A673 (cell line): ENCODE measurements at regions not wholly inside any gene's neighbourhood (a gene's known extent, or its start where the extent isn't known, plus 50 kb on each side); places are given as distances from the start of the nearest gene placed in this dataset.

Experiments
- BruUV-seq: library from RNA; stranded (reverse); fragments of 400-500 nt; replicated peaks from 2 replicates; lab custom pipeline; 2021; lab: Mats Ljungman, UMichigan
- CTCF ChIA-PET: fragments of 300-600 bp; sonication (Branson Sonifier 250); formaldehyde crosslinking; loops from one replicate; lab custom pipeline; 2022; ENCODE audit warnings: antibody characterized with exemption; lab: Charles Lee
- POLR2A ChIA-PET: fragments of 300-600 bp; sonication (Branson Sonifier 250); formaldehyde crosslinking; loops from one replicate; lab custom pipeline; 2022; ENCODE audit warnings: antibody characterized with exemption; ENCODE audit not compliant: low non-redundant PET; lab: Charles Lee
- DNase-seq: peaks from one replicate; pipeline ENCODE4 v3.0.0-alpha.2; 2015; ENCODE audit warnings: low spot score
- H3K27ac ChIP-seq: fragments of 200-600 bp; sonication (generic); 2 replicates; pipeline ENCODE4 v1.5.1; 2016; ENCODE audit warnings: mixed run types, low read depth, mild to moderate bottlenecking, mixed read lengths, antibody characterized with exemption, low read length; ENCODE audit not compliant: poor library complexity, severe bottlenecking
- H3K27me3 ChIP-seq: fragments of 200-600 bp; sonication (generic); replicated peaks from 2 replicates; pipeline ENCODE4 v1.6.1; 2017; ENCODE audit warnings: mixed run types, low read depth, mild to moderate bottlenecking, mixed read lengths, antibody characterized with exemption, low read length; ENCODE audit not compliant: insufficient read depth, poor library complexity
- H3K36me3 ChIP-seq: fragments of 200-600 bp; sonication (generic); 2 replicates; pipeline ENCODE4 v1.6.1; 2016; ENCODE audit warnings: mixed run types, mild to moderate bottlenecking, mixed read lengths, antibody characterized with exemption, low read length; ENCODE audit not compliant: insufficient read depth, poor library complexity, severe bottlenecking
- H3K4me1 ChIP-seq: fragments of 200-600 bp; sonication (generic); 2 replicates; pipeline ENCODE4 v1.6.1; 2017; ENCODE audit warnings: mixed run types, mild to moderate bottlenecking, mixed read lengths, antibody characterized with exemption, low read length; ENCODE audit not compliant: insufficient read depth, poor library complexity, severe bottlenecking
- H3K4me3 ChIP-seq: fragments of 200-600 bp; sonication (generic); 2 replicates; pipeline ENCODE4 v1.5.1; 2016; ENCODE audit warnings: low read depth, mixed run types, mild to moderate bottlenecking, mixed read lengths, low read length; ENCODE audit not compliant: poor library complexity, severe bottlenecking
- H3K9me3 ChIP-seq: fragments of 200-600 bp; sonication (generic); 2 replicates; pipeline ENCODE4 v1.6.1; 2016; ENCODE audit warnings: mixed run types, low read depth, mild to moderate bottlenecking, mixed read lengths, antibody characterized with exemption, low read length; ENCODE audit not compliant: poor library complexity, severe bottlenecking
- EZH2 ChIP-seq: fragments of 200-600 bp; sonication (generic); IDR thresholded peaks from 2 replicates; pipeline ENCODE4 v1.6.1; 2017; ENCODE audit warnings: borderline replicate concordance, low read depth, mild to moderate bottlenecking, mixed read lengths, antibody characterized with exemption, low read length; ENCODE audit not compliant: poor library complexity, severe bottlenecking
- intact Hi-C: fragments of 100-400 bp; cut with micrococcal nuclease; formaldehyde crosslinking; loops from one replicate; pipeline ENCODE4 v1.10.0; 2022; ENCODE audit not compliant: unreplicated experiment
- TF ChIP-seq, protein P1 (sequence below): fragments of 300-800, 200-600 bp; sonication (generic); conservative IDR thresholded peaks from 2 replicates; pipeline ENCODE4 v1.5.1; 2017; ENCODE audit warnings: low read depth, mild to moderate bottlenecking, antibody characterized with exemption, low read length, moderate library complexity, mixed read lengths

DNA sequence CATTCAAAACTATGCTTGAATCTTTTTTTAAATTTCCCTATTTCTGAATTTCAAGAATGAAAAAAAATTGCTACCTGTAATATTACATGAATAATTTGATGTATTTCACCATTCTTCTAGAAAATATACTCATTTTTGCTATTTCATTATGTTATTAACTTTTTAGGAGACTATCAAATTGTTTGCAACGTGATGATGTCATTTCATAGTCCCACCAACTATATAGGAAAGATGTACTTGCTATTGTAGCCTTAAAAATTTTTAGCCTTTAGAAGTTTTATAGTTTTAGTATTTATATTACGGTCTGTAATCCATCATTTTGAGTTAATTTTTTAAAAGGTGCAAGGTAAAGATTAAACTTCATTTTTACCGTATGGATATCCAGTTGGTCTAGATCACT, 81.4 kb upstream of the AHI1 start:
- Histone ChIP-seq H3K36me3 (no peaks in the 10 kb centered on the region), H3K9me3 (no peaks in the 10 kb centered on the region), H3K27me3 (peaks cover 95% of the 10 kb centered on the region), H3K4me1 (peaks cover 7% of the 10 kb centered on the region), H3K4me3 (no peak overlapping the region), H3K27ac (no peak overlapping the region)
- BruUV-seq, result no TSS peak
- TF ChIP-seq, protein P1, sequence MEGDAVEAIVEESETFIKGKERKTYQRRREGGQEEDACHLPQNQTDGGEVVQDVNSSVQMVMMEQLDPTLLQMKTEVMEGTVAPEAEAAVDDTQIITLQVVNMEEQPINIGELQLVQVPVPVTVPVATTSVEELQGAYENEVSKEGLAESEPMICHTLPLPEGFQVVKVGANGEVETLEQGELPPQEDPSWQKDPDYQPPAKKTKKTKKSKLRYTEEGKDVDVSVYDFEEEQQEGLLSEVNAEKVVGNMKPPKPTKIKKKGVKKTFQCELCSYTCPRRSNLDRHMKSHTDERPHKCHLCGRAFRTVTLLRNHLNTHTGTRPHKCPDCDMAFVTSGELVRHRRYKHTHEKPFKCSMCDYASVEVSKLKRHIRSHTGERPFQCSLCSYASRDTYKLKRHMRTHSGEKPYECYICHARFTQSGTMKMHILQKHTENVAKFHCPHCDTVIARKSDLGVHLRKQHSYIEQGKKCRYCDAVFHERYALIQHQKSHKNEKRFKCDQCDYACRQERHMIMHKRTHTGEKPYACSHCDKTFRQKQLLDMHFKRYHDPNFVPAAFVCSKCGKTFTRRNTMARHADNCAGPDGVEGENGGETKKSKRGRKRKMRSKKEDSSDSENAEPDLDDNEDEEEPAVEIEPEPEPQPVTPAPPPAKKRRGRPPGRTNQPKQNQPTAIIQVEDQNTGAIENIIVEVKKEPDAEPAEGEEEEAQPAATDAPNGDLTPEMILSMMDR, result no peak
- no peak for TF ChIP-seq EZH2
- intact Hi-C loops, result no loop called here
- CTCF ChIA-PET, result no interaction called here
- POLR2A ChIA-PET, result no interaction called here
- no peak for DNase-seq

DNA sequence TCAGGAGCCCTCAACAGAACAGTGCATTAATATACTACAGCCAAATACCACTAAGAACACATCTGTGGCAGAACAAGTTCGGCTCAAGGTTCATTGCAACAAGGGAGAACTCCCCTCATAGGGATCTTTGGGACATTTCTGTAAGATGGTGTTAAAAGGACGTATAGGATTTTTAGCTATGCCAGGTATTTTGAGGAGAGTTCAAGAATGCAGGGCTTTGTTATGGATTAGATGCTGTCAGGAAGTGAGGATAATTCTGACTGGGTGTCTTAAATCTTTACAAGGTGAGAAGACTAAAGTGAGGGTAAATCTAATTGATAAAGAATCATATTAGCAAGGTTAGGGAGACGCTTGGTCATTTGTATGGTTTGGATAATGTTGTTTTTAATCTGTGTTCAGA, 83.7 kb upstream of the AHI1 start:
- Histone ChIP-seq H3K9me3 (no peaks in the 10 kb centered on the region), H3K4me3 (no peak overlapping the region), H3K27me3 (peaks cover 89% of the 10 kb centered on the region), H3K27ac (no peak overlapping the region), H3K4me1 (peaks cover 3% of the 10 kb centered on the region), H3K36me3 (no peaks in the 10 kb centered on the region)
- DNase-seq, result no peak
- intact Hi-C loops, result no loop called here
- no TSS peak for BruUV-seq
- no peak for TF ChIP-seq EZH2
- TF ChIP-seq, protein P1, result no peak
- ChIA-PET POLR2A (no interaction called here), CTCF (no interaction called here)

DNA sequence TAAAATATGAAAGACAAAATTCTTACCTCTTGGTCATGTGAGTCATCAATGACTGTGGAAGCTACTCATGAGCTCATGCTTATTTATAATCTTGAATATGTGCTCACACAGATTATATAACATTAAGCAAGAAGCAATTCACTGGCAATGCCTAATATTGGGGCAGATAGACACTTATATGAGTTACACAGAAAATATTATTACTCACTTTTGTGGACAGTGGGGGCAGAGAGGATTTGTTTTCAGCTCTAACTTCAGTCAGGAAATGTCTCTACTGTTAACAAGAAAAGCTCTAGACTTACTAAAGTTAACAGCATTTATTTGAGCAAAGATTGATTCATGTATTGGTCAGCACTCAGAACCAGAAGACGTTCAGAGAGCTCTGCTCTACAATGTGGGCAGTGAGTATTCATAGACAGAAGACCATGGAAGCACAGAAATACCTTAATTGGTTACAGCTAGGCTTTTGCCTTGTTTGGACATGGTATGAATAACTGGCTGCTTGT, 85.8 kb upstream of the AHI1 start:
- no TSS peak for BruUV-seq
- no peaks in the 10 kb centered on the region for H3K4me1 ChIP-seq
- H3K27ac ChIP-seq, result no peak overlapping the region
- H3K9me3 ChIP-seq, result no peaks in the 10 kb centered on the region
- ChIA-PET CTCF (no interaction called here), POLR2A (no interaction called here)
- TF ChIP-seq EZH2, result no peak
- TF ChIP-seq, protein P1, result no peak
- H3K36me3 ChIP-seq, result no peaks in the 10 kb centered on the region
- DNase-seq, result no peak
- peaks cover 85% of the 10 kb centered on the region for H3K27me3 ChIP-seq
- intact Hi-C loops, result no loop called here
- no peak overlapping the region for H3K4me3 ChIP-seq
